Neural progenitor cell (in vitro differentiated cells): ENCODE measurements at regions not wholly inside any gene's neighbourhood (a gene's known extent, or its start where the extent isn't known, plus 50 kb on each side); places are given as distances from the start of the nearest gene placed in this dataset.

Source experiments
- DNase-seq: peaks from one replicate; pipeline ENCODE4 v3.0.0-alpha.2; 2016; ENCODE audit warnings: low spot score
- H2AFZ ChIP-seq: fragments of 200-600 bp; sonication (generic); replicated peaks from 2 replicates; pipeline ENCODE4 v1.6.1; 2016; ENCODE audit warnings: antibody characterized with exemption
- H3F3A ChIP-seq: fragments of 200-600 bp; sonication (generic); 2 replicates; pipeline ENCODE4 v1.6.1; 2016; ENCODE audit warnings: antibody characterized with exemption, low read depth
- H3K27ac ChIP-seq: fragments of 200-600 bp; sonication (generic); 2 replicates; pipeline ENCODE4 v1.5.1; 2016; ENCODE audit warnings: mild to moderate bottlenecking
- H3K27me3 ChIP-seq: fragments of 200-600 bp; sonication (generic); 2 replicates; pipeline ENCODE4 v1.6.1; 2016; ENCODE audit warnings: mild to moderate bottlenecking, moderate library complexity
- H3K36me3 ChIP-seq: fragments of 200-600 bp; sonication (generic); 2 replicates; pipeline ENCODE4 v1.5.1; 2016
- H3K4me1 ChIP-seq: fragments of 200-600 bp; sonication (generic); 2 replicates; pipeline ENCODE4 v1.6.1; 2016; ENCODE audit warnings: mixed run types
- H3K4me2 ChIP-seq: fragments of 200-600 bp; sonication (generic); 2 replicates; pipeline ENCODE4 v1.6.1; 2016
- H3K4me3 ChIP-seq: fragments of 200-600 bp; sonication (generic); 2 replicates; pipeline ENCODE4 v1.5.1; 2016
- H3K79me2 ChIP-seq: fragments of 200-600 bp; sonication (generic); 2 replicates; pipeline ENCODE4 v1.6.1; 2016; ENCODE audit warnings: low read depth
- H3K9ac ChIP-seq: fragments of 200-600 bp; sonication (generic); 2 replicates; pipeline ENCODE4 v1.6.1; 2016
- H3K9me3 ChIP-seq: fragments of 200-600 bp; sonication (generic); 2 replicates; pipeline ENCODE4 v1.5.1; 2016; ENCODE audit warnings: low read depth
- H4K20me1 ChIP-seq: fragments of 200-600 bp; sonication (generic); 2 replicates; pipeline ENCODE4 v1.6.1; 2016; ENCODE audit warnings: low read depth
- H3K27ac Mint-ChIP-seq: 3 replicates; pipeline ENCODE4 v1.8.0; 2021; ENCODE audit warnings: mixed read lengths
- H3K27me3 Mint-ChIP-seq: 2 replicates; pipeline ENCODE4 v1.8.0; 2022; ENCODE audit warnings: low read depth, mild to moderate bottlenecking, inconsistent platforms, moderate library complexity, mixed read lengths; ENCODE audit not compliant: insufficient read depth
- H3K36me3 Mint-ChIP-seq: 3 replicates; pipeline ENCODE4 v1.8.0; 2021; ENCODE audit warnings: mixed read lengths
- H3K4me1 Mint-ChIP-seq: 3 replicates; pipeline ENCODE4 v1.8.0; 2021; ENCODE audit warnings: mixed read lengths
- H3K4me3 Mint-ChIP-seq: 3 replicates; pipeline ENCODE4 v1.8.0; 2021; ENCODE audit warnings: mild to moderate bottlenecking, moderate library complexity, mixed read lengths
- H3K9me3 Mint-ChIP-seq: 3 replicates; pipeline ENCODE4 v1.8.0; 2020; ENCODE audit warnings: mixed read lengths
- CTCF ChIP-seq: fragments of 200-600 bp; sonication (generic); IDR thresholded peaks from 2 replicates; pipeline ENCODE4 v1.5.1; 2017; ENCODE audit warnings: antibody characterized with exemption, mild to moderate bottlenecking
- EZH2 ChIP-seq: fragments of 200-600 bp; sonication (generic); IDR thresholded peaks from 2 replicates; pipeline ENCODE4 v1.6.1; 2017; ENCODE audit warnings: antibody characterized with exemption, mild to moderate bottlenecking, moderate library complexity
- EZH2phosphoT487 ChIP-seq: fragments of 200-600 bp; sonication (generic); IDR thresholded peaks from 2 replicates; pipeline ENCODE4 v1.6.1; 2017; ENCODE audit warnings: antibody characterized with exemption

- no peaks in the 10 kb centered on the region for H3K9me3 ChIP-seq
- H4K20me1 ChIP-seq: peaks cover 19% of the 10 kb centered on the region
- no peak overlapping the region for H2AFZ ChIP-seq
- H3K4me2 ChIP-seq: peak overlapping the region; percentile 69
- Mint-ChIP-seq H3K4me1 (peaks cover 48% of the 10 kb centered on the region), H3K27ac (peak overlapping the region; percentile 95), H3K36me3 (peaks cover 1% of the 10 kb centered on the region), H3K9me3 (peaks cover 16% of the 10 kb centered on the region), H3K4me3 (peak overlapping the region; percentile 72), H3K27me3 (peaks cover 49% of the 10 kb centered on the region)
- peak overlapping the region; percentile 98 for H3K27ac ChIP-seq
- peaks cover 28% of the 10 kb centered on the region for H3K4me1 ChIP-seq
- H3K4me3 ChIP-seq: peak overlapping the region; percentile 18
- no peaks in the 10 kb centered on the region for H3K27me3 ChIP-seq
- no peaks in the 10 kb centered on the region for H3K36me3 ChIP-seq
- no peaks in the 10 kb centered on the region for H3K79me2 ChIP-seq
- H3K9ac ChIP-seq: no peak overlapping the region
- H3F3A ChIP-seq: peaks cover 35% of the 10 kb centered on the region
- peak; percentile 88 for DNase-seq
- TF ChIP-seq CTCF (no peak), EZH2phosphoT487 (peak; percentile 48)
These were observed 1477.9 kb downstream of the TBC1D22A start for GRCh38 chr22:48240148-48240934.

GRCh38 chr22:48239461-48240147, 1477.2 kb downstream of the TBC1D22A start:
- Mint-ChIP-seq H3K27me3 (peaks cover 45% of the 10 kb centered on the region), H3K4me3 (peak overlapping the region; percentile 72), H3K9me3 (peaks cover 20% of the 10 kb centered on the region), H3K4me1 (peaks cover 48% of the 10 kb centered on the region), H3K27ac (peak overlapping the region; percentile 95), H3K36me3 (peaks cover 1% of the 10 kb centered on the region)
- Histone ChIP-seq H3K4me3 (peak overlapping the region; percentile 18), H3F3A (peaks cover 35% of the 10 kb centered on the region), H4K20me1 (peaks cover 19% of the 10 kb centered on the region), H3K9ac (no peak overlapping the region), H3K36me3 (no peaks in the 10 kb centered on the region), H3K27ac (peak overlapping the region; percentile 98), H2AFZ (no peak overlapping the region), H3K79me2 (no peaks in the 10 kb centered on the region), H3K9me3 (no peaks in the 10 kb centered on the region), H3K27me3 (no peaks in the 10 kb centered on the region), H3K4me1 (peaks cover 28% of the 10 kb centered on the region), H3K4me2 (peak overlapping the region; percentile 69)
- no peak for TF ChIP-seq EZH2
- peak; percentile 63 for TF ChIP-seq EZH2phosphoT487
- no peak for TF ChIP-seq CTCF
- DNase-seq: peak; percentile 92

- H2AFZ ChIP-seq: no peak overlapping the region
- TF ChIP-seq CTCF: no peak
- no peak for TF ChIP-seq EZH2phosphoT487
- no peak for TF ChIP-seq EZH2
These were observed 1476.5 kb downstream of the TBC1D22A start for GRCh38 chr22:48238966-48239365.

More at GRCh38 chr22:48238966-48239365, 1476.5 kb downstream of the TBC1D22A start:
- H3K36me3 ChIP-seq: no peaks in the 10 kb centered on the region
- Mint-ChIP-seq H3K4me1 (peaks cover 48% of the 10 kb centered on the region), H3K9me3 (peaks cover 20% of the 10 kb centered on the region), H3K27ac (peak overlapping the region; percentile 86), H3K27me3 (peaks cover 41% of the 10 kb centered on the region), H3K4me3 (peak overlapping the region; percentile 53), H3K36me3 (peaks cover 1% of the 10 kb centered on the region)
- no peaks in the 10 kb centered on the region for H3K79me2 ChIP-seq
- peak; percentile 27 for DNase-seq
- peak overlapping the region; percentile 18 for H3K4me3 ChIP-seq
- H3K9me3 ChIP-seq: peaks cover under 1% of the 10 kb centered on the region
- no peak overlapping the region for H3K9ac ChIP-seq
- H4K20me1 ChIP-seq: peaks cover 19% of the 10 kb centered on the region
- H3K4me2 ChIP-seq: peak overlapping the region; percentile 69
- peaks cover 35% of the 10 kb centered on the region for H3F3A ChIP-seq
- peaks cover 28% of the 10 kb centered on the region for H3K4me1 ChIP-seq
- no peak overlapping the region for H3K27ac ChIP-seq
- no peaks in the 10 kb centered on the region for H3K27me3 ChIP-seq
